ENCODE measurements at regions not wholly inside any gene's neighbourhood (a gene's known extent, or its start where the extent isn't known, plus 50 kb on each side); places are given as distances from the start of the nearest gene placed in this dataset.

- no peak for TF ChIP-seq POLR2A (IDR thresholded peaks at IDR 0.05)
- TF ChIP-seq CTCF (IDR thresholded peaks at IDR 0.05) = no peak
Measured at GRCh38 chr1:220453371-220453770, 74.6 kb upstream of the MARK1 start.

All from esophagus squamous epithelium (tissue), 4 donors.